GM23338 (cell line): ENCODE measurements at regions not wholly inside any gene's neighbourhood (a gene's known extent, or its start where the extent isn't known, plus 50 kb on each side); places are given as distances from the start of the nearest gene placed in this dataset.
A peak's percentile ranks its signal among the peaks of the same experiment; 100 is the strongest.

Source experiments
- ATAC-seq: fragments of 200-7000 bp; cut with Tn5 transposase; 3 replicates; pipeline ENCODE4 v1.9.1; 2020
- DNase-seq: peaks from one replicate; pipeline ENCODE4 v3.0.0-alpha.2; 2015; ENCODE audit warnings: low spot score
- H2AFZ ChIP-seq: fragments of 200-600 bp; sonication (generic); 2 replicates; pipeline ENCODE4 v1.8.0; 2016; ENCODE audit warnings: antibody characterized with exemption, mild to moderate bottlenecking, moderate library complexity
- H3F3A ChIP-seq: fragments of 200-600 bp; sonication (generic); replicated peaks from 2 replicates; pipeline ENCODE4 v1.8.0; 2017; ENCODE audit warnings: antibody characterized with exemption, mixed run types, low read depth
- H3K27ac ChIP-seq: fragments of 200-600 bp; sonication (generic); 2 replicates; pipeline ENCODE4 v1.6.1; 2016; ENCODE audit warnings: low read depth
- H3K27me3 ChIP-seq: fragments of 200-600 bp; sonication (generic); 2 replicates; pipeline ENCODE4 v1.8.0; 2016; ENCODE audit warnings: mild to moderate bottlenecking, mixed run types, moderate library complexity; ENCODE audit not compliant: insufficient read depth
- H3K36me3 ChIP-seq: fragments of 200-600 bp; sonication (generic); 2 replicates; pipeline ENCODE4 v1.8.0; 2016; ENCODE audit warnings: mild to moderate bottlenecking; ENCODE audit not compliant: insufficient read depth
- H3K4me1 ChIP-seq: fragments of 200-600 bp; sonication (generic); 2 replicates; pipeline ENCODE4 v1.8.0; 2016; ENCODE audit warnings: mild to moderate bottlenecking, moderate library complexity; ENCODE audit not compliant: insufficient read depth
- H3K4me2 ChIP-seq: fragments of 200-600 bp; sonication (generic); 2 replicates; pipeline ENCODE4 v1.7.1; 2017; ENCODE audit warnings: mixed run types
- H3K4me3 ChIP-seq: fragments of 200-600 bp; sonication (generic); 2 replicates; pipeline ENCODE4 v1.6.1; 2016; ENCODE audit warnings: mixed run types
- H3K79me2 ChIP-seq: fragments of 200-600 bp; sonication (generic); replicated peaks from 2 replicates; pipeline ENCODE4 v1.8.0; 2017; ENCODE audit warnings: mild to moderate bottlenecking; ENCODE audit not compliant: insufficient read depth
- H3K9me2 ChIP-seq: fragments of 200-600 bp; sonication (generic); 2 replicates; pipeline ENCODE4 v1.8.0; 2017; ENCODE audit not compliant: insufficient read depth
- H4K20me1 ChIP-seq: fragments of 200-600 bp; sonication (generic); replicated peaks from 2 replicates; pipeline ENCODE4 v1.8.0; 2017; ENCODE audit warnings: mild to moderate bottlenecking; ENCODE audit not compliant: insufficient read depth
- H3K27ac Mint-ChIP-seq: 2 replicates; pipeline ENCODE4 v1.8.0; 2020; ENCODE audit warnings: inconsistent platforms, mild to moderate bottlenecking, moderate library complexity, mixed read lengths
- H3K27me3 Mint-ChIP-seq: 3 replicates; pipeline ENCODE4 v1.8.0; 2022; ENCODE audit warnings: low read depth, mild to moderate bottlenecking, moderate library complexity, mixed read lengths, inconsistent platforms; ENCODE audit not compliant: insufficient read depth, poor library complexity
- H3K36me3 Mint-ChIP-seq: 3 replicates; pipeline ENCODE4 v1.8.0; 2021; ENCODE audit warnings: low read depth, mild to moderate bottlenecking, inconsistent platforms, moderate library complexity, mixed read lengths
- H3K4me1 Mint-ChIP-seq: 3 replicates; pipeline ENCODE4 v1.8.0; 2020; ENCODE audit warnings: mild to moderate bottlenecking, inconsistent platforms, mixed read lengths
- H3K4me3 Mint-ChIP-seq: 3 replicates; pipeline ENCODE4 v1.8.0; 2021; ENCODE audit warnings: moderate library complexity, mild to moderate bottlenecking, inconsistent platforms, mixed read lengths
- H3K9me3 Mint-ChIP-seq: 3 replicates; pipeline ENCODE4 v1.8.0; 2020; ENCODE audit warnings: moderate library complexity, mild to moderate bottlenecking, inconsistent platforms, mixed read lengths
- JUNB ChIP-seq: IDR thresholded peaks from one replicate; pipeline ENCODE4 v1.6.1; 2016; ENCODE audit warnings: antibody characterized with exemption; ENCODE audit not compliant: unreplicated experiment
- NANOG ChIP-seq: IDR thresholded peaks from 2 replicates; pipeline ENCODE4 v1.6.1; 2016; ENCODE audit warnings: antibody characterized with exemption, borderline replicate concordance
- ZNF114 ChIP-seq: fragments of 250-450 bp; sonication (Bioruptor Pico); IDR thresholded peaks from 2 replicates; pipeline ENCODE4 v1.5.0; 2020; ENCODE audit warnings: mild to moderate bottlenecking, moderate library complexity
- ZNF462 ChIP-seq: fragments of 250-450 bp; sonication (Bioruptor Pico); IDR thresholded peaks from 2 replicates; pipeline ENCODE4 v1.5.0; 2020; ENCODE audit warnings: mild to moderate bottlenecking, moderate library complexity
- TF ChIP-seq, protein P1 (sequence below), 2 experiments: fragments of 200-600 bp in 1 of 2; sonication (generic) in 1 of 2; conservative IDR thresholded peaks; 2 replicates each; pipeline versions ENCODE4 v1.5.1 to v1.6.1; 2016 to 2017; ENCODE audit warnings: antibody characterized with exemption in 2 of 2, low read depth in 2 of 2, mild to moderate bottlenecking in 2 of 2, moderate library complexity in 1 of 2

- TF ChIP-seq JUNB = no peak
Observed at GRCh38 chr11:103842795-103843194, 193.6 kb upstream of the DDI1 start (continued).

DNA sequence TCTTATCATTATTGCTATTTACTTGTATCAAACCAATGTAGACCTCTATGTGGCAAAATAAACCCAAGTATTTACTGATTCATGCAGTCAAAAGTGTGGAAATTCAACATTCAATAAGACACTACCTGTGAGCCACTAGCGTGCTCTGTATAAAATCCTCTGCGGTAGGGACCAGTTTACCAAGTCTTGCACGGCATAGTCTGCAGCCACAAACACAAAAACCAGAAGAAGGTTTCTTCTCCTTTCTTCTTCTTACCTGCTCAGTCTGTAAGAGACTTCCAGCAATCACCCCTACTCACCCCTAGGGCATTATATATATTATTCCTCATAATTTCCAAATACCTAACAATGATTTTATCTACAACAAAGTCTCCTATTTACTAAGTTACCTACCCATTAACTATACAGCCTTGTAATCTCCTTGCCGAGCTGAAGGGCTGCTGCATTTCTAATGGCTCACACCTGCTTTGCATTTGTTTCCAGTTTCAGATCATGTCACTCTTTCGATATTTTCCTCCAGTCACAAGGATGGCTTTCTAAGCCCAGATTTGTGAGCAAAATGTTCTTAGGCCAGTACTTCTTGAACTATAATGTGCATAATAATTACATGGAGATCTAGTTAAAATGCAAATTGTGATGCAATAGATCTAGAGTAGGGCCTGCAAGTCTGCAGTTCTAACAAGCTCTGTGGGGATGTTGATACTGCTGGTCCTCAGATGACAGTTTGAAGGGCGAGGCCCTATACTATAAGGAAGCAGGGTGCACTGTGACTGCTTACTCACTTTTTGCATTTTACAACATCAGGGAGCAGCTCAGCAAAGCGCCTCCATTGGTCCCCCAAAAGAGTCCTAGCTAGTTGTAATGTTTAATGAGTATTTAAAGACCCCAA is 191.9 kb upstream of the DDI1 start:
- Mint-ChIP-seq H3K27ac (0 out of 2 replicates have a peak overlapping the region, but pooled peaks have one; percentile 36), H3K36me3 (no peaks in the 10 kb centered on the region)
- no peak; the same call in 1 of the 3 replicates for ATAC-seq

More for the DNA sequence above, 191.9 kb upstream of the DDI1 start:
- Histone ChIP-seq H3K4me2 (no peak overlapping the region), H4K20me1 (no peaks in the 10 kb centered on the region), H3K36me3 (no peaks in the 10 kb centered on the region), H3K4me3 (no peak overlapping the region), H3F3A (no peaks in the 10 kb centered on the region), H3K79me2 (no peaks in the 10 kb centered on the region), H2AFZ (no peak overlapping the region), H3K4me1 (no peaks in the 10 kb centered on the region), H3K9me2 (0 out of 2 replicates have a peak, but pooled peaks cover 2% of the 10 kb centered on the region), H3K27me3 (no peaks in the 10 kb centered on the region), H3K27ac (no peak overlapping the region)
- H3K9me3 Mint-ChIP-seq = no peaks in the 10 kb centered on the region
- peaks cover 3% of the 10 kb centered on the region; the same call in 2 of the 3 replicates for H3K4me1 Mint-ChIP-seq
- no peaks in the 10 kb centered on the region for H3K27me3 Mint-ChIP-seq
- H3K4me3 Mint-ChIP-seq = no peak overlapping the region
- TF ChIP-seq ZNF462 (CRISPR knock-in tag) = no peak
- TF ChIP-seq ZNF114 = no peak
- no peak for TF ChIP-seq JUNB
- TF ChIP-seq NANOG = no peak
- TF ChIP-seq, protein P1, sequence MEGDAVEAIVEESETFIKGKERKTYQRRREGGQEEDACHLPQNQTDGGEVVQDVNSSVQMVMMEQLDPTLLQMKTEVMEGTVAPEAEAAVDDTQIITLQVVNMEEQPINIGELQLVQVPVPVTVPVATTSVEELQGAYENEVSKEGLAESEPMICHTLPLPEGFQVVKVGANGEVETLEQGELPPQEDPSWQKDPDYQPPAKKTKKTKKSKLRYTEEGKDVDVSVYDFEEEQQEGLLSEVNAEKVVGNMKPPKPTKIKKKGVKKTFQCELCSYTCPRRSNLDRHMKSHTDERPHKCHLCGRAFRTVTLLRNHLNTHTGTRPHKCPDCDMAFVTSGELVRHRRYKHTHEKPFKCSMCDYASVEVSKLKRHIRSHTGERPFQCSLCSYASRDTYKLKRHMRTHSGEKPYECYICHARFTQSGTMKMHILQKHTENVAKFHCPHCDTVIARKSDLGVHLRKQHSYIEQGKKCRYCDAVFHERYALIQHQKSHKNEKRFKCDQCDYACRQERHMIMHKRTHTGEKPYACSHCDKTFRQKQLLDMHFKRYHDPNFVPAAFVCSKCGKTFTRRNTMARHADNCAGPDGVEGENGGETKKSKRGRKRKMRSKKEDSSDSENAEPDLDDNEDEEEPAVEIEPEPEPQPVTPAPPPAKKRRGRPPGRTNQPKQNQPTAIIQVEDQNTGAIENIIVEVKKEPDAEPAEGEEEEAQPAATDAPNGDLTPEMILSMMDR (conservative IDR thresholded peaks at IDR 0.05; ENCODE audit: low read depth in 2 of 2) = no peak
- DNase-seq = no peak
